ENCODE measurements at regions not wholly inside any gene's neighbourhood (a gene's known extent, or its start where the extent isn't known, plus 50 kb on each side); places are given as distances from the start of the nearest gene placed in this dataset.

GRCh38 chr7:85688712-85689111, 501.9 kb upstream of the SEMA3D start:
- Histone ChIP-seq H3K36me3 (no peaks in the 10 kb centered on the region), H3K4me3 (no peak overlapping the region), H3K27me3 (no peaks in the 10 kb centered on the region), H3K9me3 (no peaks in the 10 kb centered on the region), H3K27ac (no peak overlapping the region), H3K4me1 (no peaks in the 10 kb centered on the region)
- TF ChIP-seq, protein P1, sequence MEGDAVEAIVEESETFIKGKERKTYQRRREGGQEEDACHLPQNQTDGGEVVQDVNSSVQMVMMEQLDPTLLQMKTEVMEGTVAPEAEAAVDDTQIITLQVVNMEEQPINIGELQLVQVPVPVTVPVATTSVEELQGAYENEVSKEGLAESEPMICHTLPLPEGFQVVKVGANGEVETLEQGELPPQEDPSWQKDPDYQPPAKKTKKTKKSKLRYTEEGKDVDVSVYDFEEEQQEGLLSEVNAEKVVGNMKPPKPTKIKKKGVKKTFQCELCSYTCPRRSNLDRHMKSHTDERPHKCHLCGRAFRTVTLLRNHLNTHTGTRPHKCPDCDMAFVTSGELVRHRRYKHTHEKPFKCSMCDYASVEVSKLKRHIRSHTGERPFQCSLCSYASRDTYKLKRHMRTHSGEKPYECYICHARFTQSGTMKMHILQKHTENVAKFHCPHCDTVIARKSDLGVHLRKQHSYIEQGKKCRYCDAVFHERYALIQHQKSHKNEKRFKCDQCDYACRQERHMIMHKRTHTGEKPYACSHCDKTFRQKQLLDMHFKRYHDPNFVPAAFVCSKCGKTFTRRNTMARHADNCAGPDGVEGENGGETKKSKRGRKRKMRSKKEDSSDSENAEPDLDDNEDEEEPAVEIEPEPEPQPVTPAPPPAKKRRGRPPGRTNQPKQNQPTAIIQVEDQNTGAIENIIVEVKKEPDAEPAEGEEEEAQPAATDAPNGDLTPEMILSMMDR (IDR thresholded peaks at IDR 0.05) = no peak
- TF ChIP-seq POLR2A (IDR thresholded peaks at IDR 0.05) = no peak
- no peak for ATAC-seq
- intact Hi-C loops (cut with DNase I) = no loop called here
- WGBS, 4 donors = 43 to 80% (median 59%) methylated on average over 2 of the region's 2 CpGs
- DNase-seq = no peak

DNA sequence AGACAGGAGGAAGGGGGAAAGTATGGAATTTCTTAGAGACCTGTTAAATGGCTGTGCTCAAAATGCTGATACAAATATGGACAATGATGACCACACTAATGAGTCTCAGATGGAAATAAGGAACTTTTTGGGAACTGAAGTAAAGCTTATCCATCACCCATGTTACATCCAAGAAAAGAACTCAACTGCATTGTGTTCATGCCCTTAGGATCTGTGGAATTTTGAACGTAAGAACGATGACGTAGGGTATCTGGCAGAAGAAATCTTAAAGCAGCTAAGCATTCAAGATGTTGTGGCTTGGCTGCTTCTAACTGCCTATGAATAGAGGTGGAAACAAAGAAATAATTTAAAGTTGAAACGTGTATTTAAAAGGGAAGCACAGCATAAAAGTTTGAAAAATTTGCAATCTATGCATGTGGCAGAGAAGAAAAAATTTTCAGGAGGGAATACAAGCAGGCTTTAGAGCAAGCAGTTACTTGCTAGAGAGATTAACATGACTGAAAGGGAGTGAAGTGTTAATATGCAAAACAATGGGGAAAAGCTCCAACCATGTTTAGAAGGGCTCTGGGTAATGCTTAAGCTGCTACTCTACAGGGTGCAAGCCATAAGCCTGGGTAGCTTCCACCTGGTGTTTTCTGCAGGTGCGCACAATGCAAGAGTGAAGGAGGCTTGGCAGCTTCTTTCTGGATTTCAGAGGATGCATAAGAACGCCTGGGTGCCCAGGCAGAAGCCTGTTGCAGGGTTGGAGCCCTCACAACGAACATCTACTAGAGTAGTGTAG, 499.7 kb upstream of the SEMA3D start:
- no peak overlapping the region for H3K4me3 ChIP-seq
- ATAC-seq (no peak), DNase-seq (no peak)
- TF ChIP-seq, protein P1 (IDR thresholded peaks at IDR 0.05) = no peak
- TF ChIP-seq POLR2A (IDR thresholded peaks at IDR 0.05) = no peak
- 75 to 89% (median 79%) methylated on average over 7 of the region's 7 CpGs for WGBS, 4 donors
- intact Hi-C loops (cut with DNase I) = no loop called here
- H3K9me3 ChIP-seq = no peaks in the 10 kb centered on the region
- no peaks in the 10 kb centered on the region for H3K36me3 ChIP-seq
- H3K27ac ChIP-seq = no peak overlapping the region
- no peaks in the 10 kb centered on the region for H3K4me1 ChIP-seq
- no peaks in the 10 kb centered on the region for H3K27me3 ChIP-seq

- intact Hi-C loops (cut with DNase I) = no loop called here
- no peak overlapping the region for H3K27ac ChIP-seq
- H3K9me3 ChIP-seq = no peaks in the 10 kb centered on the region
- no peak overlapping the region for H3K4me3 ChIP-seq
- ATAC-seq (no peak), DNase-seq (no peak)
- no peak for TF ChIP-seq POLR2A (IDR thresholded peaks at IDR 0.05)
- TF ChIP-seq, protein P1 (IDR thresholded peaks at IDR 0.05) = no peak
- no peaks in the 10 kb centered on the region for H3K27me3 ChIP-seq
- H3K4me1 ChIP-seq = no peaks in the 10 kb centered on the region
- H3K36me3 ChIP-seq = no peaks in the 10 kb centered on the region
Measured at GRCh38 chr7:85685901-85686300, 499.0 kb upstream of the SEMA3D start.

- WGBS, 4 donors = 49 to 62% (median 55%) methylated on average over 1 of the region's 1 CpG
- no peak for ATAC-seq
- H3K27me3 ChIP-seq = no peaks in the 10 kb centered on the region
- DNase-seq = no peak
- no peaks in the 10 kb centered on the region for H3K4me1 ChIP-seq
- H3K27ac ChIP-seq = no peak overlapping the region
- no peak overlapping the region for H3K4me3 ChIP-seq
- TF ChIP-seq POLR2A (IDR thresholded peaks at IDR 0.05) = no peak
- TF ChIP-seq, protein P1 (IDR thresholded peaks at IDR 0.05) = no peak
- H3K36me3 ChIP-seq = no peaks in the 10 kb centered on the region
- intact Hi-C loops (cut with DNase I) = no loop called here
- H3K9me3 ChIP-seq = peaks cover 0 to 4% (median 0%) of the 10 kb centered on the region in 12 donors
Measured at GRCh38 chr7:85682833-85683620, 496.2 kb upstream of the SEMA3D start.

Data from heart left ventricle (tissue), 16 donors.